HFFc6 (cell line): ENCODE measurements at regions not wholly inside any gene's neighbourhood (a gene's known extent, or its start where the extent isn't known, plus 50 kb on each side); places are given as distances from the start of the nearest gene placed in this dataset.

Experiments
- DNase-seq: peaks from one replicate; pipeline ENCODE4 v3.0.0-alpha.2; 2018
- H3K27ac Mint-ChIP-seq: 2 replicates; pipeline ENCODE4 v1.8.0; 2020; ENCODE audit warnings: mild to moderate bottlenecking, mixed read lengths
- H3K27me3 Mint-ChIP-seq: 2 replicates; pipeline ENCODE4 v1.8.0; 2021; ENCODE audit warnings: mild to moderate bottlenecking, moderate library complexity, mixed read lengths; ENCODE audit not compliant: insufficient read depth
- H3K36me3 Mint-ChIP-seq: 2 replicates; pipeline ENCODE4 v1.8.0; 2021; ENCODE audit warnings: low read depth, mixed read lengths
- H3K4me1 Mint-ChIP-seq: 2 replicates; pipeline ENCODE4 v1.8.0; 2020; ENCODE audit warnings: low read depth, mixed read lengths
- H3K4me3 Mint-ChIP-seq: 2 replicates; pipeline ENCODE4 v1.8.0; 2020; ENCODE audit warnings: mild to moderate bottlenecking, moderate library complexity, mixed read lengths
- H3K9me3 Mint-ChIP-seq: 2 replicates; pipeline ENCODE4 v1.8.0; 2020; ENCODE audit warnings: mild to moderate bottlenecking, mixed read lengths
- CTCF ChIP-seq: fragments of 200-600 bp; sonication (generic); IDR thresholded peaks from 2 replicates; pipeline ENCODE4 v1.5.0; 2021; ENCODE audit warnings: antibody characterized with exemption, mild to moderate bottlenecking

DNA sequence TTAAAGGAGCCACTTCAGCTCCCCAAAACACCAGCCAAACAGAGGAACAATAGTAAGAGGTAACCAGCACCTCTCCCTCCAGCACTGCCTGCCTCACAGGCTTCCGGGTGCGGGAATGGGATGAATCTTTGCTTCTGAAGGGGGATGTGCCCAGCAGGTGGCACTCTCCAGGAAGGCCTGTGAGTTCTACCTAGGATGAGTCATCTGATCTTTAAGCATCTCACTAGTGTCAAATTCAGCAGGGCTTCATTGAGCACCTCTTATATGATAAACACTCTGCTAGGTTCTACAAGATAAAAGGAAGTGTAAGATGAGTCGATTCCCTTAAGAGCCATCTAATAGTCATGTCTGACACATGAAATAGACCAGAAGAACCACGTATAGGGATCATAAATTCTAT lies 237.4 kb upstream of the UMPS start:
- peak; percentile 30 for DNase-seq
- Mint-ChIP-seq H3K36me3 (no peaks in the 10 kb centered on the region), H3K27me3 (peaks cover 14% of the 10 kb centered on the region), H3K4me3 (no peak overlapping the region), H3K27ac (no peak overlapping the region), H3K9me3 (no peaks in the 10 kb centered on the region), H3K4me1 (no peaks in the 10 kb centered on the region)
- TF ChIP-seq CTCF, result peak; percentile 74

DNA sequence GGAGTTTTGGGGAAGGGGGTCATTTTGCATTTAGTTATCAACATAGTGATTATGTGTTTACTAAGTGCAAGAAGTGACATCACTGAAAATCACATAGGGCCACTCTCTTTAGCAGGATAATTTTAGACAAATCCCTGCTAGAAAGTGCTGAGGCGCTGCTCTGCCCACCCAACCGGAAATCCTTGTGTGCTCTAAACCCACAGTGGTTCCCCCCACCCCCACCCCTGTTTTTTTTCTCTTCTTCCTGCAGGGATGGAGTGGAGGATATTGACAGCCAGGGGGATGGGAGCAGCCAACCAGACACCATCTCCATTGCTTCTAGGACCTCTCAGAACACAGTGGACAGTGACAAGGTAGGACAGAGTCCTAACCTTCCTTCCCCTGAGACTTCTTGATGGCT lies 234.2 kb upstream of the UMPS start:
- no peak overlapping the region for H3K4me3 Mint-ChIP-seq

DNA sequence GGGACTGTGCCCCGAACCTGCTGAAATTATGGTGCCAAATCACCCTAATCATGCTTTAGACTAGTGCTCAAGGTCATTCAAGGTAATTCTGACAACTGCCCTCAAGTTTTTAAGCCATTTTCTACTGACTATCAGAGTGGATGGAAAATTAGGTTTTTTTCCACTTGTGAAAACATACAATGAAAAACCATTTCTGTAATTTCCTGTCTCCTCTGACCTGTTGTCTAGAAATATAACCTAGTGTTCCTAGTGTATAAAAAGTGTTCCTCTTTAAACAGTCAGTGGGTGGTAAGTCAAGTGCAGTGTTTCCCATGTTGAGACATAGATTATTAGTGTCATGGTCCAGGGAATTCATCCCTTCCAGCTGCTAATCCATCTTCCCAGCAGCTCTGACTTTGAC lies 232.8 kb upstream of the UMPS start:
- no peaks in the 10 kb centered on the region for H3K4me1 Mint-ChIP-seq
- no peaks in the 10 kb centered on the region for H3K36me3 Mint-ChIP-seq
- peaks cover 18% of the 10 kb centered on the region for H3K27me3 Mint-ChIP-seq
- H3K9me3 Mint-ChIP-seq, result no peaks in the 10 kb centered on the region
- H3K27ac Mint-ChIP-seq, result no peak overlapping the region
- DNase-seq, result no peak
- TF ChIP-seq CTCF, result no peak
- no peak overlapping the region for H3K4me3 Mint-ChIP-seq

More for the DNA sequence above, 234.2 kb upstream of the UMPS start:
- no peak for DNase-seq
- TF ChIP-seq CTCF, result no peak
- Mint-ChIP-seq H3K27ac (no peak overlapping the region), H3K36me3 (no peaks in the 10 kb centered on the region), H3K9me3 (no peaks in the 10 kb centered on the region), H3K27me3 (peaks cover 14% of the 10 kb centered on the region), H3K4me1 (no peaks in the 10 kb centered on the region)

- Mint-ChIP-seq H3K36me3 (no peaks in the 10 kb centered on the region), H3K4me3 (no peak overlapping the region), H3K4me1 (no peaks in the 10 kb centered on the region), H3K27me3 (peaks cover 12% of the 10 kb centered on the region), H3K27ac (no peak overlapping the region), H3K9me3 (no peaks in the 10 kb centered on the region)
- TF ChIP-seq CTCF, result no peak
- DNase-seq, result no peak
These were observed 231.4 kb upstream of the UMPS start for GRCh38 chr3:124498891-124499290.

DNA sequence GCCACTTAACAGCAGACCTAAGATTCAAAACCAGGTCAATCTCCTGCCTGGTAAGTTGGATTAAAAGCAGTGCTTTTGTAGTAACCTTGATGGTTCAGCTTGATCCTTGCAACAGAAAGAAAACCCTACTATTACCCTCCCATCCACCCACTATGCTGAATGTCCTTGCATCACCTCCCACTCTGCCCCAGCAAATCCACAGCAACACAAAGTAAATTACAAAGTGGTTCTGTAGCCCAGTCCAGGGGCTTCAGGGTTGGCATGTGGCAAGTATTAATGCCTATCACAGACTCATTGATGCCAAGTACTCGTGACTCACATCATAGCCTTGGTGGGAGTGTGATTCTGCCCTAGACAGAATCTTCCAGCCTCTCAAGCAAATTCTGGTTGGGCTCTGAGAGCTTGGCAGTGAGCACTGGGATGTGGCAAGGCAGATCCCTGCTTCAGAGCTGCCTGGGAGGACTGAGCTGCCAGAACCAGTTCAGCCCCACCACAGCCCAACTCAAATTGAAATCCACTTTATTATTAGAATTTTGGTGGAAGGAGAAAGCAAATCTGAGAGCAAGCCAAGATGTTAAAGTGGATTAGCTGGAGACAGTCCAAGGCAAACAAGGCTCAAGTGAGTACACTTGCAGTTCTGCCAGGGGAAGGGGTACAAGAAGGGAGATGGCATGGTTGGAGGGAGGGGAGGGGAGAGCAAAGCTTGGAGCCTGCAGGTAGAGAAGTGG lies 225.8 kb upstream of the UMPS start:
- DNase-seq, result peak; percentile 58
- Mint-ChIP-seq H3K4me3 (no peak overlapping the region), H3K27ac (no peak overlapping the region), H3K36me3 (no peaks in the 10 kb centered on the region), H3K27me3 (peaks cover 9% of the 10 kb centered on the region), H3K9me3 (no peaks in the 10 kb centered on the region), H3K4me1 (peaks cover 6% of the 10 kb centered on the region; the same call in 1 of the 2 replicates)
- TF ChIP-seq CTCF, result no peak
